Calu3 (cell line): ENCODE measurements at regions not wholly inside any gene's neighbourhood (a gene's known extent, or its start where the extent isn't known, plus 50 kb on each side); places are given as distances from the start of the nearest gene placed in this dataset.

Source experiments
- BruUV-seq: library from RNA; stranded (reverse); fragments of 400-500 nt; replicated peaks from 2 replicates; lab custom pipeline; 2021; lab: Mats Ljungman, UMichigan
- CTCF ChIA-PET: fragments of 300-600 bp; sonication (Branson Sonifier 250); formaldehyde crosslinking; loops from one replicate; lab custom pipeline; 2022; ENCODE audit warnings: antibody characterized with exemption; lab: Charles Lee
- DNase-seq: peaks from one replicate; pipeline ENCODE4 v3.0.0; 2022
- H3K27ac Mint-ChIP-seq: one replicate; pipeline ENCODE4 v1.8.0; 2022; ENCODE audit warnings: mixed read lengths; ENCODE audit not compliant: unreplicated experiment
- H3K27me3 Mint-ChIP-seq: one replicate; pipeline ENCODE4 v1.8.0; 2022; ENCODE audit warnings: mixed read lengths; ENCODE audit not compliant: unreplicated experiment
- H3K36me3 Mint-ChIP-seq: one replicate; pipeline ENCODE4 v1.8.0; 2022; ENCODE audit warnings: mild to moderate bottlenecking, moderate library complexity, mixed read lengths; ENCODE audit not compliant: insufficient read depth, unreplicated experiment
- H3K4me1 Mint-ChIP-seq: one replicate; pipeline ENCODE4 v1.8.0; 2022; ENCODE audit warnings: mild to moderate bottlenecking, low read depth, mixed read lengths; ENCODE audit not compliant: unreplicated experiment
- H3K4me3 Mint-ChIP-seq: one replicate; pipeline ENCODE4 v1.8.0; 2022; ENCODE audit warnings: mild to moderate bottlenecking, low read depth, moderate library complexity, mixed read lengths; ENCODE audit not compliant: unreplicated experiment
- H3K9me3 Mint-ChIP-seq: one replicate; pipeline ENCODE4 v1.8.0; 2022; ENCODE audit warnings: low read depth, mixed read lengths; ENCODE audit not compliant: unreplicated experiment
- CTCF ChIP-seq: fragments of 200-600 bp; IDR thresholded peaks from one replicate; pipeline ENCODE4 v1.8.0; 2022; ENCODE audit warnings: antibody characterized with exemption; ENCODE audit not compliant: unreplicated experiment
- intact Hi-C: fragments of 100-400 bp; cut with micrococcal nuclease; formaldehyde crosslinking; loops from one replicate; pipeline ENCODE4 v1.10.0; 2022; ENCODE audit not compliant: unreplicated experiment

GRCh38 chr6:53413326-53413725 is 64.6 kb upstream of the ELOVL5 start:
- CTCF ChIA-PET: no interaction called here
- intact Hi-C loops: loop anchor here (10.0 kb wide), 1 partner anchor 119 kb away; no protein-coding TSS in a partner anchor
- DNase-seq: no peak
- Mint-ChIP-seq H3K9me3 (no peaks in the 10 kb centered on the region), H3K36me3 (no peaks in the 10 kb centered on the region), H3K4me3 (no peak overlapping the region), H3K27me3 (no peaks in the 10 kb centered on the region), H3K27ac (no peak overlapping the region), H3K4me1 (no peaks in the 10 kb centered on the region)
- TF ChIP-seq CTCF: no peak
- no TSS peak for BruUV-seq

GRCh38 chr6:53412751-53413150 is 64.0 kb upstream of the ELOVL5 start:
- no TSS peak for BruUV-seq
- H3K9me3 Mint-ChIP-seq: no peaks in the 10 kb centered on the region
- intact Hi-C loops: loop anchor here (10.0 kb wide), 1 partner anchor 118 kb away; no protein-coding TSS in a partner anchor
- CTCF ChIA-PET: no interaction called here
- no peak for TF ChIP-seq CTCF
- H3K27me3 Mint-ChIP-seq: no peaks in the 10 kb centered on the region
- H3K4me3 Mint-ChIP-seq: no peak overlapping the region
- no peak overlapping the region for H3K27ac Mint-ChIP-seq
- no peaks in the 10 kb centered on the region for H3K4me1 Mint-ChIP-seq
- no peak for DNase-seq
- H3K36me3 Mint-ChIP-seq: no peaks in the 10 kb centered on the region

GRCh38 chr6:53412021-53412715 is 63.4 kb upstream of the ELOVL5 start:
- TF ChIP-seq CTCF: no peak
- Mint-ChIP-seq H3K4me3 (no peak overlapping the region), H3K27ac (no peak overlapping the region), H3K9me3 (no peaks in the 10 kb centered on the region), H3K36me3 (no peaks in the 10 kb centered on the region), H3K4me1 (no peaks in the 10 kb centered on the region), H3K27me3 (no peaks in the 10 kb centered on the region)
- CTCF ChIA-PET: no interaction called here
- intact Hi-C loops: loop anchor here (10.0 kb wide), 1 partner anchor 117 kb away; no protein-coding TSS in a partner anchor
- no peak for DNase-seq
- no TSS peak for BruUV-seq

DNA sequence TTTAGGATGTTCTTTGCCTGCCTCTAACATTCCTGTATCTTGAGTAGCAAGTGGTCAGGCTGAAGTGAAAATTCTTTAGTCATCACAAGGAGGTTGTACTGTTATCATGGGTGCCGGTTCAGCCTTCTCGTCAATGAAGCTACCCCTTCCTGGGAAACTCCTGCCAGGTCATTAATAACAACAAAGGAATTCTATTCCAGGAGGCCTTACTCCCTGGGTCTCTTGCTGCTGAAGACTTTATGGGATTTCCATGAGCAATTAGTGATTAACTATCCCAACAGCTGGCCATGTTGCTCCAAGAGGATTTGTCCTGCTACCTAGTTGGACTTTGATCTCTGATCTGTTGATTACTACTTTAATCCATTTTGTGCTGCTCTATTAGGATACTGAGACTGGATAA is 62.7 kb upstream of the ELOVL5 start:
- intact Hi-C loops: loop anchor here (10.0 kb wide), 1 partner anchor 117 kb away; no protein-coding TSS in a partner anchor
- TF ChIP-seq CTCF: no peak
- H3K4me1 Mint-ChIP-seq: no peaks in the 10 kb centered on the region
- H3K36me3 Mint-ChIP-seq: no peaks in the 10 kb centered on the region
- no peak overlapping the region for H3K4me3 Mint-ChIP-seq
- no peak overlapping the region for H3K27ac Mint-ChIP-seq
- BruUV-seq: no TSS peak
- CTCF ChIA-PET: no interaction called here
- no peaks in the 10 kb centered on the region for H3K9me3 Mint-ChIP-seq
- no peaks in the 10 kb centered on the region for H3K27me3 Mint-ChIP-seq
- DNase-seq: no peak
